NB4 (cell line): ENCODE measurements at regions not wholly inside any gene's neighbourhood (a gene's known extent, or its start where the extent isn't known, plus 50 kb on each side); places are given as distances from the start of the nearest gene placed in this dataset.

Experiments used
- POLR2A ChIP-seq: IDR thresholded peaks from 2 replicates; pipeline ENCODE4 v1.6.1; 2011; ENCODE audit warnings: mild to moderate bottlenecking; ENCODE audit not compliant: insufficient read length; ENCODE audit errors: extremely low read depth
- TF ChIP-seq, protein P1 (sequence below): IDR thresholded peaks from one replicate; pipeline ENCODE4 v1.5.1; 2012; ENCODE audit warnings: low read depth, low read length

DNA sequence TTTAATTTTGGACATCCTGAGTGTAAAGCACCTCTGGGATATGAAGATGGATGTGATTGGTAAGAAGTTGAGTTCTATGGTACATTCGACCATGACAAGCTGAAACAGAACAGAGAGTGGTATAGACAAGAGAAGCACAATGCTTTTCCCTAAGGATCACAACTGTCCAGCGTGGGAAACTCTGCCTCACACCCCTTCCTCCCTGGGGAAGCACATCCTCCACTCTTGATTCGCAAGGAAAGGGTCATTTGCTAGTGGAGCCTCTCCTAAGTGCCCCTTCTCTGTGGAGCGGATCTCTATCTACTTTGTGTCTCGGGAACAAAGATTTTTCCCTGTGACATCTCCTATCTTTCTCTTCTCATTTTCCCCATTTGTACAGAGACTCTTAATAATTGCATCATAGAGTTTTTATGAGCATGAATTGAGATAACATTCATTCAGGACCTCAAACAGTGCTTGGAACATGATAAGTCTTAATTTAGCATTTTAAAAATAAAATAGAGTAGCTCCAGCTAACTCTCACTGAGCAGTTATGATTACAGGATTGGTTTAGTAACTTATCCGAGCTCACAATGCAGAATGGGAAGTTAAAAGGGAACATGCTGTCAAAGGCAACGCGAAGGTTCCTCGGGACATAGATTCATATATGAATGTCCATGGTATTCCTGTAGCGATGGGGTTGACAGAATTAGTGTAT, 775.2 kb downstream of the C6orf118 start:
- TF ChIP-seq, protein P1, sequence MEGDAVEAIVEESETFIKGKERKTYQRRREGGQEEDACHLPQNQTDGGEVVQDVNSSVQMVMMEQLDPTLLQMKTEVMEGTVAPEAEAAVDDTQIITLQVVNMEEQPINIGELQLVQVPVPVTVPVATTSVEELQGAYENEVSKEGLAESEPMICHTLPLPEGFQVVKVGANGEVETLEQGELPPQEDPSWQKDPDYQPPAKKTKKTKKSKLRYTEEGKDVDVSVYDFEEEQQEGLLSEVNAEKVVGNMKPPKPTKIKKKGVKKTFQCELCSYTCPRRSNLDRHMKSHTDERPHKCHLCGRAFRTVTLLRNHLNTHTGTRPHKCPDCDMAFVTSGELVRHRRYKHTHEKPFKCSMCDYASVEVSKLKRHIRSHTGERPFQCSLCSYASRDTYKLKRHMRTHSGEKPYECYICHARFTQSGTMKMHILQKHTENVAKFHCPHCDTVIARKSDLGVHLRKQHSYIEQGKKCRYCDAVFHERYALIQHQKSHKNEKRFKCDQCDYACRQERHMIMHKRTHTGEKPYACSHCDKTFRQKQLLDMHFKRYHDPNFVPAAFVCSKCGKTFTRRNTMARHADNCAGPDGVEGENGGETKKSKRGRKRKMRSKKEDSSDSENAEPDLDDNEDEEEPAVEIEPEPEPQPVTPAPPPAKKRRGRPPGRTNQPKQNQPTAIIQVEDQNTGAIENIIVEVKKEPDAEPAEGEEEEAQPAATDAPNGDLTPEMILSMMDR: no peak
- no peak for TF ChIP-seq POLR2A
